Mesenchymal stem cell (in vitro differentiated cells and primary cell): ENCODE measurements at regions not wholly inside any gene's neighbourhood (a gene's known extent, or its start where the extent isn't known, plus 50 kb on each side); places are given as distances from the start of the nearest gene placed in this dataset.

Experiments
- DNase-seq: peaks from one replicate; pipeline ENCODE4 v3.0.0-alpha.2; 2013
- H2AFZ ChIP-seq: one replicate; pipeline ENCODE4 v1.6.1; 2013; ENCODE audit warnings: low read depth, mild to moderate bottlenecking, control low read depth, inconsistent platforms, low read length, moderate library complexity
- H2AK5ac ChIP-seq: 2 replicates; pipeline ENCODE4 v1.6.1; 2013; ENCODE audit warnings: low read length, moderate library complexity, mild to moderate bottlenecking, inconsistent platforms; ENCODE audit not compliant: severe bottlenecking
- H2BK120ac ChIP-seq: one replicate; pipeline ENCODE4 v1.6.1; 2013; ENCODE audit warnings: low read depth, mild to moderate bottlenecking, inconsistent platforms, low read length, moderate library complexity
- H2BK12ac ChIP-seq, 2 experiments: one replicate each; pipeline ENCODE4 v1.6.1; 2013; ENCODE audit warnings: inconsistent platforms in 2 of 2, low read length in 2 of 2, mild to moderate bottlenecking in 2 of 2, moderate library complexity in 2 of 2, control low read depth in 1 of 2
- H2BK15ac ChIP-seq: one replicate; pipeline ENCODE4 v1.6.1; 2013; ENCODE audit warnings: mild to moderate bottlenecking, low read depth, inconsistent platforms; ENCODE audit not compliant: poor library complexity, severe bottlenecking
- H2BK5ac ChIP-seq: 2 replicates; pipeline ENCODE4 v1.6.1; 2013; ENCODE audit warnings: low read depth, mild to moderate bottlenecking, low read length, control low read depth, inconsistent platforms; ENCODE audit not compliant: poor library complexity, severe bottlenecking
- H3K14ac ChIP-seq, 2 experiments: one replicate each; pipeline ENCODE4 v1.6.1; 2013; ENCODE audit warnings: inconsistent platforms in 2 of 2, low read length in 2 of 2, control low read depth in 1 of 2, mild to moderate bottlenecking in 1 of 2, moderate library complexity in 1 of 2
- H3K18ac ChIP-seq, 2 experiments: one replicate each; pipeline ENCODE4 v1.6.1; 2013; ENCODE audit warnings: inconsistent platforms in 2 of 2, low read length in 2 of 2, control low read depth in 1 of 2, low read depth in 1 of 2, mild to moderate bottlenecking in 1 of 2
- H3K23ac ChIP-seq, 2 experiments: one replicate each; pipeline ENCODE4 v1.6.1; 2013; ENCODE audit warnings: inconsistent platforms in 2 of 2, low read length in 2 of 2, mild to moderate bottlenecking in 2 of 2, moderate library complexity in 2 of 2, control low read depth in 1 of 2
- H3K27ac ChIP-seq: 2 replicates; pipeline ENCODE4 v1.5.1; 2013; ENCODE audit warnings: mild to moderate bottlenecking, moderate library complexity, low read length, control low read depth, inconsistent platforms; ENCODE audit not compliant: poor library complexity, severe bottlenecking
- H3K27me3 ChIP-seq, 2 experiments: 2 replicates each; pipeline versions ENCODE4 v1.6.1 to v1.7.0; 2013; ENCODE audit warnings: low read length in 2 of 2, mild to moderate bottlenecking in 2 of 2, moderate library complexity in 2 of 2, control low read depth in 1 of 2, inconsistent platforms in 1 of 2; ENCODE audit not compliant: control insufficient read depth in 1 of 2, insufficient read depth in 1 of 2
- H3K36me3 ChIP-seq, 2 experiments: 2 replicates each; pipeline versions ENCODE4 v1.6.1 to v1.7.0; 2013; ENCODE audit warnings: low read length in 2 of 2, control low read depth in 1 of 2, inconsistent platforms in 1 of 2, low read depth in 1 of 2, mild to moderate bottlenecking in 1 of 2; ENCODE audit not compliant: insufficient read depth in 2 of 2, control insufficient read depth in 1 of 2
- H3K4ac ChIP-seq, 2 experiments: one replicate each; pipeline ENCODE4 v1.6.1; 2013; ENCODE audit warnings: inconsistent platforms in 2 of 2, low read length in 2 of 2, mild to moderate bottlenecking in 2 of 2, moderate library complexity in 2 of 2, control low read depth in 1 of 2, low read depth in 1 of 2
- H3K4me1 ChIP-seq: 2 replicates; pipeline ENCODE4 v1.6.1; 2013; ENCODE audit warnings: low read depth, low read length, control low read depth; ENCODE audit not compliant: control insufficient read depth, insufficient read depth
- H3K4me2 ChIP-seq: 2 replicates; pipeline ENCODE4 v1.6.1; 2013; ENCODE audit warnings: low read length, mild to moderate bottlenecking, inconsistent platforms; ENCODE audit not compliant: poor library complexity, severe bottlenecking
- H3K4me3 ChIP-seq, 2 experiments: 2 replicates each; pipeline versions ENCODE4 v1.5.1 to v1.7.0; 2013; ENCODE audit warnings: low read length in 2 of 2, mild to moderate bottlenecking in 2 of 2, control low read depth in 1 of 2, low read depth in 1 of 2; ENCODE audit not compliant: insufficient read depth in 1 of 2
- H3K79me1 ChIP-seq: replicated peaks from 2 replicates; pipeline ENCODE4 v1.6.1; 2013; ENCODE audit warnings: mild to moderate bottlenecking, control low read depth, low read length, inconsistent platforms; ENCODE audit not compliant: poor library complexity, severe bottlenecking
- H3K9ac ChIP-seq: 2 replicates; pipeline ENCODE4 v1.7.0; 2013; ENCODE audit warnings: mild to moderate bottlenecking, low read length, moderate library complexity
- H3K9me3 ChIP-seq: 2 replicates; pipeline ENCODE4 v1.7.0; 2013; ENCODE audit warnings: mild to moderate bottlenecking, low read length; ENCODE audit not compliant: control insufficient read depth
- H4K8ac ChIP-seq: one replicate; pipeline ENCODE4 v1.6.1; 2013; ENCODE audit warnings: inconsistent platforms, mild to moderate bottlenecking, low read length, moderate library complexity
- H4K91ac ChIP-seq: one replicate; pipeline ENCODE4 v1.6.1; 2013; ENCODE audit warnings: mild to moderate bottlenecking, low read length, inconsistent platforms
- WGBS: methylation state at CpG from one replicate; pipeline ENCODE4 v1.1.7; 2013; ENCODE audit warnings: mixed read lengths; 5-methylcytosine and 5-hydroxymethylcytosine counted together

DNA sequence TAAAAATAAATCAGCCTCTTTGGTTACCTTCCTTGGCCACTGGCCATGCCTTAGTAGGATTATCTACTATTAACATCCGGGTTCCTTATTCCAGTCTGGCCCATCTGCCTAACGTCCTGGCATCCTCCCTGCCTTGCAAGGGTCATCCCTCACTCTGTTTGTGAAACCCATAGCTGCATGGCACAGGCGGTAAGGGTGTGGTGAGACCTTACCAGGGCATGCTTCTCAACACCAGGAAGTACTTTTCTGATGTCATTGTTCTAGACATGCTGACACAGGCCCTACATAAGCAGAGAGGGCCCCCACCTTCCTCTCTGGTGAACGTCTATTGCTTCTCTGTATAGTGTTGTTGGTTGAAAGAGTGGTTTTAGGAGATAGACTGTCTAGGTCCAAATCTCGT is 296.8 kb upstream of the SPRED2 start:
- Histone ChIP-seq H3K14ac (no peak overlapping the region), H2BK120ac (no peak overlapping the region), H3K79me1 (no peaks in the 10 kb centered on the region), H2BK5ac (no peak overlapping the region), H2BK12ac (no peak overlapping the region), H2AFZ (no peak overlapping the region), H4K8ac (no peak overlapping the region), H3K9me3 (peaks cover 12% of the 10 kb centered on the region), H3K27ac (no peak overlapping the region), H3K4me2 (no peak overlapping the region), H2AK5ac (no peak overlapping the region), H3K4me3 (no peak overlapping the region), H3K27me3 (no peaks in the 10 kb centered on the region), H3K9ac (no peak overlapping the region), H4K91ac (no peak overlapping the region), H3K36me3 (no peaks in the 10 kb centered on the region), H3K4me1 (no peaks in the 10 kb centered on the region), H3K23ac (peak overlapping the region in 1 of 2 experiments; percentile 54), H2BK15ac (no peak overlapping the region), H3K4ac (no peak overlapping the region), H3K18ac (no peak overlapping the region)
- WGBS = 55% methylated on average over 3 of the region's 5 CpGs
- DNase-seq = no peak

DNA sequence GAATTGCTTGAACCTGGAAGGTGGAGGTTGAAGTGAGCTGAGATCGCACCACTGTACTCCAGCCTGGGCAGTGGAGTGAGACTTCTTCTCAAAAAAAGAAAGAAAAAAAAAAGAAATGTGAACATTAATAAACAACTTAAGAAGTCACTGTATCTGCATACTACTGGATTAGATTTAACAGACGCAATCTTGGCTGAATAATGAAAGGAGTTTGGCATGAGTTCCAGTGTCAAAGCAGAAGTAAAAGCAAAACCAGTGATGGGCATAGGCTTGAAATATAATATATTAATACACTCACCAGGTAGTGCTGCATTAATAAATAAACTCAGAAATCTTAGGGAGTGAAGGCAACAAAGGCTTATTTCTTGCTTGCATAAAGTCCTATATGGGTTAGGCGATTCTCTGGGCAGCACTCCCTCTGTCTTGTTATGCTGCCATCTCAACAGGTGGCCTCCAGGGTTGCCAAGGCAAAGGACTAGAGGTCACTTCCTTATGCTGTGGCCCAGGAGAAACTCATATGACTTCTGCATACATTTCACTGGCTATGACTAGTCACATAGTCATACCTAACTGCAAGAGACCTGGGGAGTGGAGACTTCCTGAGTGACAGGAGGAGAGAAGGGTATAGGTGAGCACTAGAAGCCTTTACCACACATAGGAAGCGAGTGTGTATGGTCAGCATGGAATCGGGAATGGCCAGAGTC is 296.2 kb upstream of the SPRED2 start:
- H3K23ac ChIP-seq = no peak overlapping the region
- peaks cover 12% of the 10 kb centered on the region for H3K9me3 ChIP-seq
- no peak for DNase-seq
- H3K36me3 ChIP-seq = no peaks in the 10 kb centered on the region
- no peak overlapping the region for H2AFZ ChIP-seq
- H2BK5ac ChIP-seq = no peak overlapping the region
- H3K4me1 ChIP-seq = no peaks in the 10 kb centered on the region
- no peak overlapping the region for H3K4ac ChIP-seq
- WGBS = 92% methylated on average over 1 of the region's 5 CpGs
- H3K14ac ChIP-seq = no peak overlapping the region
- H3K27ac ChIP-seq = no peak overlapping the region
- no peak overlapping the region for H3K4me3 ChIP-seq
- no peak overlapping the region for H3K18ac ChIP-seq
- no peak overlapping the region for H2BK120ac ChIP-seq
- H4K91ac ChIP-seq = no peak overlapping the region
- H2BK15ac ChIP-seq = no peak overlapping the region
- peaks cover 0 to 4% of the 10 kb centered on the region in 2 experiments for H3K27me3 ChIP-seq
- no peak overlapping the region for H3K9ac ChIP-seq
- H4K8ac ChIP-seq = no peak overlapping the region
- H3K79me1 ChIP-seq = no peaks in the 10 kb centered on the region
- no peak overlapping the region for H2BK12ac ChIP-seq
- no peak overlapping the region for H2AK5ac ChIP-seq
- H3K4me2 ChIP-seq = no peak overlapping the region

DNA sequence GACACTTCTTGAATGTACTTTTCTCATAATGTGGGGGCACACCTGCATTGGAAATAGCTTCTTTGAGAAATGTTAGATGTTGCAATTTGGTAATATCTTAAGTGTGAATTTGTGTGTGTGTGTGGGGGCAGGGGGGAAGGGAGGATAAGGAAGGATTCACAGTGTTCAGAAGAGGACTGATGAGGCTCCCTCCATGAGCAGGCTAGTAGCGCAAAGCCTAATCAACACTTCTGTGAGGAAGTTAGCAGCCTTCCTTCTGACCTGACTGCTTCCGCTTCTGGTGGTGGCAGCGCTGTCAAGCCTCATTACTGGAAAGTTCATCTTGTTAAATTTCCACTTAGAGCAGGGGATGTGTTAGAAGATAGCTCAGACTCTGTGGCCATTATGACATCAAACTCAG is 295.4 kb upstream of the SPRED2 start:
- H4K8ac ChIP-seq = no peak overlapping the region
- WGBS = 92% methylated on average over 3 of the region's 3 CpGs
- no peak for DNase-seq

DNA sequence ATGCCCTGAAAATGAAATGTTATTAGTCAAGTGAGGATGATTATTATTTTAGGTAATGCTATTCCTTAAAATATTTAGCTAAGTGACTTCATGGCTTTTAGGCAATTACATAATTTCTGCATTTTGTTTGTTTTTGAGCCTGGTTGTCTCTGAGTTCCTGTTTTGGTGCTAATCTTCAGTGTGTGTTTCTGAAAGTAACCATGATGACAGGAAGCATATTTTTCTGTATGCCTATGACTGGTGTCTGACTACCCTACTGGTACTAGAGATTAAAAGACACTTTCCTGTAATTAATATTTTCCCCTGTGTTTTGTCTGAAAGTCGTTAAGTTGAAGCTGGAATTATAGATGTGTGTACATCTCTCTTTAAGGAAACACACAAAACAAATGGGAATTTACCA is 295.0 kb upstream of the SPRED2 start:
- Histone ChIP-seq H4K91ac (no peak overlapping the region), H3K9me3 (peaks cover 7% of the 10 kb centered on the region), H3K27me3 (peaks cover 5 to 11% of the 10 kb centered on the region in 2 experiments), H3K23ac (no peak overlapping the region), H3K79me1 (no peaks in the 10 kb centered on the region), H2BK15ac (no peak overlapping the region), H3K4me2 (no peak overlapping the region), H3K4me1 (no peaks in the 10 kb centered on the region), H3K9ac (no peak overlapping the region), H3K14ac (no peak overlapping the region), H3K4me3 (no peak overlapping the region), H3K4ac (no peak overlapping the region), H2AFZ (no peak overlapping the region), H3K27ac (no peak overlapping the region), H3K36me3 (no peaks in the 10 kb centered on the region), H2BK12ac (no peak overlapping the region), H2BK120ac (no peak overlapping the region), H2BK5ac (no peak overlapping the region), H2AK5ac (no peak overlapping the region), H4K8ac (no peak overlapping the region), H3K18ac (no peak overlapping the region)
- no CpG with 5 or more reads among the region's 1 CpG for WGBS
- no peak for DNase-seq

More for the DNA sequence above, 295.4 kb upstream of the SPRED2 start:
- no peak overlapping the region for H2AFZ ChIP-seq
- H3K14ac ChIP-seq = no peak overlapping the region
- no peak overlapping the region for H3K18ac ChIP-seq
- no peaks in the 10 kb centered on the region for H3K36me3 ChIP-seq
- H3K79me1 ChIP-seq = no peaks in the 10 kb centered on the region
- no peak overlapping the region for H2BK120ac ChIP-seq
- H2BK12ac ChIP-seq = no peak overlapping the region
- no peak overlapping the region for H3K27ac ChIP-seq
- H2BK5ac ChIP-seq = no peak overlapping the region
- no peak overlapping the region for H3K4me3 ChIP-seq
- peaks cover under 1 to 10% of the 10 kb centered on the region in 2 experiments for H3K27me3 ChIP-seq
- no peak overlapping the region for H3K4ac ChIP-seq
- no peak overlapping the region for H2BK15ac ChIP-seq
- no peaks in the 10 kb centered on the region for H3K4me1 ChIP-seq
- no peak overlapping the region for H3K23ac ChIP-seq
- H2AK5ac ChIP-seq = no peak overlapping the region
- H3K4me2 ChIP-seq = no peak overlapping the region
- H4K91ac ChIP-seq = no peak overlapping the region
- peaks cover 8% of the 10 kb centered on the region for H3K9me3 ChIP-seq
- H3K9ac ChIP-seq = no peak overlapping the region
